MCF 10A (cell line): ENCODE measurements at regions not wholly inside any gene's neighbourhood (a gene's known extent, or its start where the extent isn't known, plus 50 kb on each side); places are given as distances from the start of the nearest gene placed in this dataset.
"Not testable (repeated sequence)": the region's sequence is repeated elsewhere in the genome, so short reads cannot be mapped to it uniquely, and the experiment has no call there.

Experiments used
- BruUV-seq: library from RNA; stranded (reverse); fragments of 400-500 nt; replicated peaks from 2 replicates; lab custom pipeline; 2021; lab: Mats Ljungman, UMichigan
- CTCF ChIA-PET: fragments of 300-600 bp; sonication (Branson Sonifier 250); formaldehyde crosslinking; extraction: SDS; loops from one replicate; lab custom pipeline; 2021; ENCODE audit warnings: antibody characterized with exemption, inconsistent platforms; lab: Yijun Ruan, JAX
- POLR2A ChIA-PET: fragments of 300-600, 350-650 bp; sonication (Branson Sonifier 250); formaldehyde crosslinking; extraction: SDS; loops from one replicate; lab custom pipeline; 2020; ENCODE audit warnings: antibody characterized with exemption, inconsistent platforms; lab: Yijun Ruan, JAX
- DNase-seq: peaks from one replicate; pipeline ENCODE4 v3.0.0-alpha.2; 2018; ENCODE audit not compliant: unreplicated experiment
- H3K27ac Mint-ChIP-seq: one replicate; pipeline ENCODE4 v1.8.0; 2022; ENCODE audit warnings: mild to moderate bottlenecking, low read depth, mixed read lengths; ENCODE audit not compliant: unreplicated experiment
- H3K27me3 Mint-ChIP-seq: one replicate; pipeline ENCODE4 v1.8.0; 2022; ENCODE audit warnings: mixed read lengths; ENCODE audit not compliant: insufficient read depth, unreplicated experiment
- H3K36me3 Mint-ChIP-seq: one replicate; pipeline ENCODE4 v1.8.0; 2022; ENCODE audit warnings: mild to moderate bottlenecking, moderate library complexity, mixed read lengths; ENCODE audit not compliant: insufficient read depth, unreplicated experiment
- H3K4me1 Mint-ChIP-seq: one replicate; pipeline ENCODE4 v1.8.0; 2022; ENCODE audit warnings: mixed read lengths; ENCODE audit not compliant: insufficient read depth, unreplicated experiment
- H3K4me3 Mint-ChIP-seq: one replicate; pipeline ENCODE4 v1.8.0; 2022; ENCODE audit warnings: mild to moderate bottlenecking, moderate library complexity, mixed read lengths; ENCODE audit not compliant: unreplicated experiment
- H3K9me3 Mint-ChIP-seq: one replicate; pipeline ENCODE4 v1.8.0; 2022; ENCODE audit warnings: mixed read lengths; ENCODE audit not compliant: unreplicated experiment
- CTCF ChIP-seq: fragments of 200-600 bp; IDR thresholded peaks from one replicate; pipeline ENCODE4 v1.8.0; 2022; ENCODE audit warnings: antibody characterized with exemption, mild to moderate bottlenecking; ENCODE audit not compliant: unreplicated experiment
- intact Hi-C: fragments of 100-400 bp; cut with micrococcal nuclease; formaldehyde crosslinking; loops from 2 replicates; pipeline ENCODE4 v1.14.1; 2022

- no peak for TF ChIP-seq CTCF
- DNase-seq = no peak
- Mint-ChIP-seq H3K4me3 (no peak overlapping the region), H3K36me3 (no peaks in the 10 kb centered on the region), H3K4me1 (no peaks in the 10 kb centered on the region), H3K27me3 (peaks cover 12% of the 10 kb centered on the region), H3K27ac (no peak overlapping the region), H3K9me3 (no peaks in the 10 kb centered on the region)
- ChIA-PET POLR2A (no interaction called here), CTCF (interaction anchor here (1.0 kb wide), 1 partner anchor 93 kb away, joined by 4 read pairs; no protein-coding TSS in a partner anchor)
- intact Hi-C loops = no loop called here
- BruUV-seq = no TSS peak
These were observed 99.3 kb upstream of the NIPBL start for GRCh38 chr5:36777105-36777757.

GRCh38 chr5:36778336-36778735, 98.2 kb upstream of the NIPBL start:
- Mint-ChIP-seq H3K4me3 (no peak overlapping the region), H3K27ac (no peak overlapping the region), H3K9me3 (no peaks in the 10 kb centered on the region), H3K27me3 (peaks cover 6% of the 10 kb centered on the region), H3K36me3 (no peaks in the 10 kb centered on the region), H3K4me1 (no peaks in the 10 kb centered on the region)
- CTCF ChIA-PET = no interaction called here
- intact Hi-C loops = no loop called here
- BruUV-seq = no TSS peak
- POLR2A ChIA-PET = no interaction called here
- no peak for TF ChIP-seq CTCF
- no peak for DNase-seq

- H3K27ac Mint-ChIP-seq, H3K36me3 Mint-ChIP-seq, BruUV-seq, H3K27me3 Mint-ChIP-seq, POLR2A ChIA-PET, H3K9me3 Mint-ChIP-seq, CTCF ChIA-PET, intact Hi-C loops, DNase-seq, H3K4me3 Mint-ChIP-seq, H3K4me1 Mint-ChIP-seq: not testable (repeated sequence)
These were observed 94.0 kb upstream of the NIPBL start for GRCh38 chr5:36782612-36783011.

- intact Hi-C loops = no loop called here
- H3K9me3 Mint-ChIP-seq = no peaks in the 10 kb centered on the region
- H3K27ac Mint-ChIP-seq = no peak overlapping the region
- no TSS peak for BruUV-seq
- H3K27me3 Mint-ChIP-seq = no peaks in the 10 kb centered on the region
- H3K36me3 Mint-ChIP-seq = no peaks in the 10 kb centered on the region
- no peak for DNase-seq
- ChIA-PET POLR2A (no interaction called here), CTCF (no interaction called here)
- no peak for TF ChIP-seq CTCF
- H3K4me1 Mint-ChIP-seq = no peaks in the 10 kb centered on the region
- no peak overlapping the region for H3K4me3 Mint-ChIP-seq
These were observed 90.0 kb upstream of the NIPBL start for GRCh38 chr5:36786448-36787012.
